ENCODE measurements at regions not wholly inside any gene's neighbourhood (a gene's known extent, or its start where the extent isn't known, plus 50 kb on each side); places are given as distances from the start of the nearest gene placed in this dataset.
"Not testable (repeated sequence)": the region's sequence is repeated elsewhere in the genome, so short reads cannot be mapped to it uniquely, and the experiment has no call there.

- Histone ChIP-seq H3K36me3 (no peaks in the 10 kb centered on the region), H3K4me3 (no peak overlapping the region), H3K27me3 (no peaks in the 10 kb centered on the region), H3K9me3 (no peaks in the 10 kb centered on the region), H3K4me1 (peaks cover 3 to 4% of the 10 kb centered on the region in 2 donors), H3K27ac (no peak overlapping the region)
- DNase-seq: no peak
- TF ChIP-seq CTCF (IDR thresholded peaks at IDR 0.05): no peak
- intact Hi-C loops (cut with DNase I): no loop called here
- ATAC-seq: no peak
Observed at GRCh38 chr3:177889652-177890358, 646.4 kb upstream of the KCNMB2 start.

GRCh38 chr3:177890359-177890683, 645.9 kb upstream of the KCNMB2 start:
- TF ChIP-seq CTCF (IDR thresholded peaks at IDR 0.05): no peak
- H3K36me3 ChIP-seq: no peaks in the 10 kb centered on the region
- H3K9me3 ChIP-seq: no peaks in the 10 kb centered on the region
- peaks cover 3 to 4% of the 10 kb centered on the region in 2 donors for H3K4me1 ChIP-seq
- ATAC-seq: no peak
- DNase-seq: no peak
- H3K4me3 ChIP-seq: no peak overlapping the region
- no peaks in the 10 kb centered on the region for H3K27me3 ChIP-seq
- intact Hi-C loops (cut with DNase I): no loop called here
- H3K27ac ChIP-seq: no peak overlapping the region

GRCh38 chr3:177891569-177891968, 644.7 kb upstream of the KCNMB2 start:
- ATAC-seq, H3K4me3 ChIP-seq: not testable (repeated sequence)

GRCh38 chr3:177893331-177893730, 642.9 kb upstream of the KCNMB2 start:
- intact Hi-C loops (cut with DNase I): no loop called here
- no peaks in the 10 kb centered on the region for H3K27me3 ChIP-seq
- peaks cover 0 to 6% of the 10 kb centered on the region in 2 donors for H3K9me3 ChIP-seq
- DNase-seq (no peak), ATAC-seq (no peak)
- H3K27ac ChIP-seq: no peak overlapping the region
- no peak overlapping the region for H3K4me3 ChIP-seq
- H3K4me1 ChIP-seq: peaks cover 3 to 4% of the 10 kb centered on the region in 2 donors
- TF ChIP-seq CTCF (IDR thresholded peaks at IDR 0.05): no peak
- no peaks in the 10 kb centered on the region for H3K36me3 ChIP-seq

More at GRCh38 chr3:177891569-177891968, 644.7 kb upstream of the KCNMB2 start:
- H3K27ac ChIP-seq; H3K36me3 ChIP-seq; H3K27me3 ChIP-seq; H3K9me3 ChIP-seq; H3K4me1 ChIP-seq; DNase-seq; intact Hi-C loops (cut with DNase I): not testable (repeated sequence)

- H3K27ac ChIP-seq: no peak overlapping the region
- DNase-seq (no peak), ATAC-seq (no peak)
- TF ChIP-seq CTCF (IDR thresholded peaks at IDR 0.05): no peak
- no peaks in the 10 kb centered on the region for H3K36me3 ChIP-seq
- peaks cover 3 to 4% of the 10 kb centered on the region in 2 donors for H3K4me1 ChIP-seq
- H3K4me3 ChIP-seq: no peak overlapping the region
- peaks cover 0 to 15% of the 10 kb centered on the region in 2 donors for H3K9me3 ChIP-seq
- intact Hi-C loops (cut with DNase I): no loop called here
- no peaks in the 10 kb centered on the region for H3K27me3 ChIP-seq
Observed at GRCh38 chr3:177894081-177894728, 642.0 kb upstream of the KCNMB2 start.
